ENCODE measurements at regions not wholly inside any gene's neighbourhood (a gene's known extent, or its start where the extent isn't known, plus 50 kb on each side); places are given as distances from the start of the nearest gene placed in this dataset.

DNA sequence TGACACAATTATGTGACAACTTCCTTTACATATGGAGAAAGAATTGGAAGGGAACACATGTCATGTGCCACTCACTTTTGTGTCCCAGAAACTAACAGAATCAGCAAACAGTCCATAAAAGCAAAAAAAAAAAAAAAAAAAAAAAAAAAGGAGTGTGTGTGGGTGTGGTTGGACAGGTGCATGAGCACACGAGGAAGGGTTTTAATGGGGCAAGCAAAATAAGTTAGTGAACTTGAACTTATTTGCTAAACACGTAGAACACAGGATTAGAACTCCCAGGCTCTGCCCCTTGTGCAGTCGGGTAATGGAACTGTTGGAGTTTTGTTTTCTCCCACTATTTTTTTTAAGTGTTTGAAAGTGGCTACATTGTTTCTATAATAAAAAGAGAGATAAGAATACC lies 74.8 kb upstream of the PJA2 start:
- TF ChIP-seq, protein P1, sequence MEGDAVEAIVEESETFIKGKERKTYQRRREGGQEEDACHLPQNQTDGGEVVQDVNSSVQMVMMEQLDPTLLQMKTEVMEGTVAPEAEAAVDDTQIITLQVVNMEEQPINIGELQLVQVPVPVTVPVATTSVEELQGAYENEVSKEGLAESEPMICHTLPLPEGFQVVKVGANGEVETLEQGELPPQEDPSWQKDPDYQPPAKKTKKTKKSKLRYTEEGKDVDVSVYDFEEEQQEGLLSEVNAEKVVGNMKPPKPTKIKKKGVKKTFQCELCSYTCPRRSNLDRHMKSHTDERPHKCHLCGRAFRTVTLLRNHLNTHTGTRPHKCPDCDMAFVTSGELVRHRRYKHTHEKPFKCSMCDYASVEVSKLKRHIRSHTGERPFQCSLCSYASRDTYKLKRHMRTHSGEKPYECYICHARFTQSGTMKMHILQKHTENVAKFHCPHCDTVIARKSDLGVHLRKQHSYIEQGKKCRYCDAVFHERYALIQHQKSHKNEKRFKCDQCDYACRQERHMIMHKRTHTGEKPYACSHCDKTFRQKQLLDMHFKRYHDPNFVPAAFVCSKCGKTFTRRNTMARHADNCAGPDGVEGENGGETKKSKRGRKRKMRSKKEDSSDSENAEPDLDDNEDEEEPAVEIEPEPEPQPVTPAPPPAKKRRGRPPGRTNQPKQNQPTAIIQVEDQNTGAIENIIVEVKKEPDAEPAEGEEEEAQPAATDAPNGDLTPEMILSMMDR (IDR thresholded peaks at IDR 0.05) = no peak
- no peak for TF ChIP-seq EP300 (IDR thresholded peaks at IDR 0.05; ENCODE audit: low read depth)
- TF ChIP-seq POLR2A (IDR thresholded peaks at IDR 0.05) = no peak
